ENCODE measurements at regions not wholly inside any gene's neighbourhood (a gene's known extent, or its start where the extent isn't known, plus 50 kb on each side); places are given as distances from the start of the nearest gene placed in this dataset.

DNA sequence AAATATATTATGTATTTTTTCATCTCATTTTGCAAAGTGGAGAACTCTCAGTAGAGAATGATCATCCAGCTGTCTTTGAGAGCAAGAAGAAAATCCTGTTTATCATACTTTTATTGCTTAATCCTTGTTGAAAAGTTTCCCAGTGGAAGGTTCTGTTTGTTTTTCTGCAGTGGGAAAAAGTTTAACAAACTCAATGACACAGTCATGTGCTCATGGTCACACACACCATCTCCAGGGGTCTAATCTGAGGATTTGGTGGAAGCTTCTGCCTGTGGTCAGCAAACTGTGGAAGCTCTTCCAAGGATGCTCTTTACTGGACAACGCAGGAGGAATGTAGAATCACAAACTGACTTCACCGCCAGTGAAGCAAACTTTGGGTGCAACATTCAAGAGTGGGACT lies 1003.9 kb downstream of the SORCS3 start:
- Histone ChIP-seq H3K4me1 (ENCODE audit: control insufficient read depth, insufficient read depth, low read length, unreplicated experiment) (no peaks in the 10 kb centered on the region), H3K27ac (ENCODE audit: low read depth, low read length) (no peak overlapping the region), H2AFZ (ENCODE audit: low read length, unreplicated experiment) (no peak overlapping the region), H3K27me3 (ENCODE audit: insufficient read depth, low read length) (no peaks in the 10 kb centered on the region), H3K4me3 (ENCODE audit: low read depth, low read length) (no peak overlapping the region), H3K36me3 (ENCODE audit: insufficient read depth, low read length) (no peaks in the 10 kb centered on the region), H3K79me2 (ENCODE audit: control insufficient read depth, insufficient read depth, low read length, unreplicated experiment) (no peaks in the 10 kb centered on the region)

DNA sequence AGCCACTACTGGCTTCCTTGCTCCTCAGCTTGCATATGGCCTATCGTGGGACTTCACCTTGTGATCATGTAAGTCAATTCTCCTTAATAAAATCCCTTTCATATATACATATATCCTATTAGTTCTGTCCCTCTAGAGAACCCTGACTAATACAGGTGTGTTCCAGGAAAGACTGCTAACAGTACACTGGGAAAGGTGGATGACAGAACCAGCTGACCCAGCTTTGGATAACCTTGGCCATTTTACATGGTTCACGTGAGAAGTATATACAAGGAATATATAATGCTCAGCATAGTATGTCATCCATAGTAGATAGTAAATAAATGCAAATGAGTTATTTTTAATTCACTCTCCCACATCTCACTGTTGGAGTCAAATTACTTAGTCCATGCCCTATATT lies 1003.5 kb downstream of the SORCS3 start:
- Histone ChIP-seq H3K79me2 (ENCODE audit: control insufficient read depth, insufficient read depth, low read length, unreplicated experiment) (no peaks in the 10 kb centered on the region), H3K36me3 (ENCODE audit: insufficient read depth, low read length) (no peaks in the 10 kb centered on the region), H2AFZ (ENCODE audit: low read length, unreplicated experiment) (no peak overlapping the region), H3K27me3 (ENCODE audit: insufficient read depth, low read length) (no peaks in the 10 kb centered on the region), H3K4me3 (ENCODE audit: low read depth, low read length) (no peak overlapping the region), H3K27ac (ENCODE audit: low read depth, low read length) (no peak overlapping the region), H3K4me1 (ENCODE audit: control insufficient read depth, insufficient read depth, low read length, unreplicated experiment) (no peaks in the 10 kb centered on the region)

DNA sequence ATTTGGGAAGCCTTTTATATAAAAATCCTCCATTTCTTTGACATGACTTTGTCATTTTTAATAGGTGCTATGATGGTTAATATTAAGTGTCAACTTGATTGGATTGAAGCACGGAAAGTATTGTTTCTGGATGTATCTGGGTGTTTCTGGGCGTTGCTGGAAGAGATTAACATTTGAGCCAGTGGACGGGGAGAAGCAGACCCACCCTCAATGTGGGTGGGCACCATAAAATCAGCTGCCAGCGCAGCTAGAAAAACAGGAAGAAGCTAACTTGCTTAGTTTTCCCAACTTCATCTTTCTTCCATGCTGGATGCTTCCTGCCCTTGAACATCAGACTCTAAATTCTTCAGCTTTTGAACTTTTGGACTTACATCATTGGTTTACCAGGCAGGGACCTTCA lies 1003.0 kb downstream of the SORCS3 start:
- no peak overlapping the region for H3K4me3 ChIP-seq (ENCODE audit: low read depth, low read length)
- H3K4me1 ChIP-seq (ENCODE audit: control insufficient read depth, insufficient read depth, low read length, unreplicated experiment), result no peaks in the 10 kb centered on the region
- H2AFZ ChIP-seq (ENCODE audit: low read length, unreplicated experiment), result no peak overlapping the region
- no peaks in the 10 kb centered on the region for H3K27me3 ChIP-seq (ENCODE audit: insufficient read depth, low read length)
- H3K36me3 ChIP-seq (ENCODE audit: insufficient read depth, low read length), result no peaks in the 10 kb centered on the region
- H3K27ac ChIP-seq (ENCODE audit: low read depth, low read length), result no peak overlapping the region
- H3K79me2 ChIP-seq (ENCODE audit: control insufficient read depth, insufficient read depth, low read length, unreplicated experiment), result no peaks in the 10 kb centered on the region

DNA sequence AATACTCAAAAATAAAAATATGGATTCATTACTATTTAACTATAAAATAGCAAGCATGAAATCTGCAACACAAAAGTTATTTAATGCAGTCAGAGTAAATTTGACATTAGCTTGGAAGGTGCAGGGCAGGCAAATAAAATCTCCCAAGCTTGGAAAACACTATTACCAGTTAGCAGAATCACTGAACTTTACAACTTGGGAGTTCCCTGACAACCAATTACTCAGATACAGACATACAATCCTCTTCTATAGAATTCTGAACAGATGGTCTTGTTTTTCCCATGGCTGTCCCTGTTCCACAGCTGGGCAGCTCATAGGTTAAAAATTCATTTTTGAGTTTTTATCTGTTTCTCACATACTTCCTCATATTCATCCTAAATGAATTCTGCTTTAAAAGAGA lies 1002.6 kb downstream of the SORCS3 start:
- H3K79me2 ChIP-seq (ENCODE audit: control insufficient read depth, insufficient read depth, low read length, unreplicated experiment), result no peaks in the 10 kb centered on the region
- no peaks in the 10 kb centered on the region for H3K4me1 ChIP-seq (ENCODE audit: control insufficient read depth, insufficient read depth, low read length, unreplicated experiment)
- H3K36me3 ChIP-seq (ENCODE audit: insufficient read depth, low read length), result no peaks in the 10 kb centered on the region
- no peak overlapping the region for H3K27ac ChIP-seq (ENCODE audit: low read depth, low read length)
- H3K4me3 ChIP-seq (ENCODE audit: low read depth, low read length), result no peak overlapping the region
- H3K27me3 ChIP-seq (ENCODE audit: insufficient read depth, low read length), result no peaks in the 10 kb centered on the region
- H2AFZ ChIP-seq (ENCODE audit: low read length, unreplicated experiment), result no peak overlapping the region

DNA sequence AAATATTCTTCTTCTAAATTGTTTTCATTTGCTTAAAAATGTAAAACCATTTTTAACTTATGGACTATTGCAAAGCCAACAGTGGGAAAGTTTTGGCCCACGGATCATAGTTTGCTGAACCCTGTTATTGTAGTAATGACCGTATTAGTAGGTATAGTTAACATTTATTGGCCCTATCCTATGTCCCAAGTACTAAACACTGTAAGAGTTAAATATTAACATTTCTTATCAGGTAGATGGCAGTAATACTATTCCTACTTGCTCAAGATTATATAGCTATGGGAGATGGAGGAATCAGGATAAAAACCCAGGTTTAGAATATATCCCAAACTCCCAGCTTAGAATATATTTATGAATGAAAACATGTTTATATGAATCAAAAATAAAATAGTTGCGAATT lies 993.2 kb downstream of the SORCS3 start:
- H3K36me3 ChIP-seq (ENCODE audit: insufficient read depth, low read length), result no peaks in the 10 kb centered on the region
- no peak overlapping the region for H2AFZ ChIP-seq (ENCODE audit: low read length, unreplicated experiment)
- no peak overlapping the region for H3K27ac ChIP-seq (ENCODE audit: low read depth, low read length)
- no peak overlapping the region for H3K4me3 ChIP-seq (ENCODE audit: low read depth, low read length)
- H3K79me2 ChIP-seq (ENCODE audit: control insufficient read depth, insufficient read depth, low read length, unreplicated experiment), result no peaks in the 10 kb centered on the region
- H3K27me3 ChIP-seq (ENCODE audit: insufficient read depth, low read length), result no peaks in the 10 kb centered on the region
- H3K4me1 ChIP-seq (ENCODE audit: control insufficient read depth, insufficient read depth, low read length, unreplicated experiment), result no peaks in the 10 kb centered on the region

DNA sequence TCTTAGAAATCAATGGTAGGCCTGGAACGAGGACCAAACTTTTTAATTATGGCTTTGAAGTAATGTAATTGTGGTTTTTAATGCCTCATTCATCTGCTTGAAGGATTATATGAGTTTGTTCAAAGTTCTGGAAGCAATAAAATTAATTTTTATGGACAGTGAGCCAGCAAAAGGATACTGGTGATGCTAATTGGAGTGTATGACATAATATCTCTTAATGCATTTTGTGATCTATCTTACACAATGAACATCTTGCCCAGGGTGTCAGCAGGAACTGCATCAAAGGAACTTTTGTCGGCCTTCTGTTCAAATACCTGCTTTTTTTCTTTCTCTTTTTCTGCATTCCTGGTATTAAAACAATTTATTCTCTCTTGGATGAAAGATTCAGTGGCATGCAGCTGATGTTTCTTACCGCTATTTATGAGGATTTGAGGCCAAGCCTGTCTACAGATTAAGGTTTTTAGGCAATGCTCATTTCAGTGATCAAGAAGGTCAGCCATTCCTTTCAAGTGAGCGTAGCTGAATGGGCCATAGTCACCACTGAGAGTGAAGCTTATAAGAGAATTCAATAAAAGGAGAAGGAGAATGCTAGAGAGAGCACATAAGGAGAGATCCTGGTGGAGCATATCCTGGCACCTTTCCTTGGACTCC lies 974.8 kb downstream of the SORCS3 start:
- no peak overlapping the region for H3K4me3 ChIP-seq (ENCODE audit: low read depth, low read length)
- H3K36me3 ChIP-seq (ENCODE audit: insufficient read depth, low read length), result no peaks in the 10 kb centered on the region
- H2AFZ ChIP-seq (ENCODE audit: low read length, unreplicated experiment), result no peak overlapping the region

GRCh38 chr10:105611244-105611798 lies 970.2 kb downstream of the SORCS3 start:
- no peaks in the 10 kb centered on the region for H3K4me1 ChIP-seq (ENCODE audit: control insufficient read depth, insufficient read depth, low read length, unreplicated experiment)
- no peak overlapping the region for H3K27ac ChIP-seq (ENCODE audit: low read depth, low read length)
- no peak overlapping the region for H3K4me3 ChIP-seq (ENCODE audit: low read depth, low read length)
- no peaks in the 10 kb centered on the region for H3K27me3 ChIP-seq (ENCODE audit: insufficient read depth, low read length)
- H3K36me3 ChIP-seq (ENCODE audit: insufficient read depth, low read length), result no peaks in the 10 kb centered on the region
- no peak overlapping the region for H2AFZ ChIP-seq (ENCODE audit: low read length, unreplicated experiment)
- no peaks in the 10 kb centered on the region for H3K79me2 ChIP-seq (ENCODE audit: control insufficient read depth, insufficient read depth, low read length, unreplicated experiment)

More for the DNA sequence above, 974.8 kb downstream of the SORCS3 start:
- H3K27ac ChIP-seq (ENCODE audit: low read depth, low read length), result no peak overlapping the region
- no peaks in the 10 kb centered on the region for H3K79me2 ChIP-seq (ENCODE audit: control insufficient read depth, insufficient read depth, low read length, unreplicated experiment)
- H3K4me1 ChIP-seq (ENCODE audit: control insufficient read depth, insufficient read depth, low read length, unreplicated experiment), result no peaks in the 10 kb centered on the region
- H3K27me3 ChIP-seq (ENCODE audit: insufficient read depth, low read length), result no peaks in the 10 kb centered on the region

GRCh38 chr10:105609451-105609850 lies 968.4 kb downstream of the SORCS3 start:
- Histone ChIP-seq H3K36me3 (ENCODE audit: insufficient read depth, low read length) (no peaks in the 10 kb centered on the region), H3K4me3 (ENCODE audit: low read depth, low read length) (no peak overlapping the region), H3K27ac (ENCODE audit: low read depth, low read length) (no peak overlapping the region), H3K4me1 (ENCODE audit: control insufficient read depth, insufficient read depth, low read length, unreplicated experiment) (no peaks in the 10 kb centered on the region), H2AFZ (ENCODE audit: low read length, unreplicated experiment) (no peak overlapping the region), H3K27me3 (ENCODE audit: insufficient read depth, low read length) (no peaks in the 10 kb centered on the region), H3K79me2 (ENCODE audit: control insufficient read depth, insufficient read depth, low read length, unreplicated experiment) (no peaks in the 10 kb centered on the region)

GRCh38 chr10:105605918-105606317 lies 964.8 kb downstream of the SORCS3 start:
- H3K27me3 ChIP-seq (ENCODE audit: insufficient read depth, low read length), result no peaks in the 10 kb centered on the region
- H3K4me3 ChIP-seq (ENCODE audit: low read depth, low read length), result no peak overlapping the region
- H2AFZ ChIP-seq (ENCODE audit: low read length, unreplicated experiment), result no peak overlapping the region
- no peaks in the 10 kb centered on the region for H3K4me1 ChIP-seq (ENCODE audit: control insufficient read depth, insufficient read depth, low read length, unreplicated experiment)
- H3K36me3 ChIP-seq (ENCODE audit: insufficient read depth, low read length), result no peaks in the 10 kb centered on the region
- no peak overlapping the region for H3K27ac ChIP-seq (ENCODE audit: low read depth, low read length)
- no peaks in the 10 kb centered on the region for H3K79me2 ChIP-seq (ENCODE audit: control insufficient read depth, insufficient read depth, low read length, unreplicated experiment)

GRCh38 chr10:105605104-105605503 lies 964.0 kb downstream of the SORCS3 start:
- Histone ChIP-seq H3K4me3 (ENCODE audit: low read depth, low read length) (no peak overlapping the region), H2AFZ (ENCODE audit: low read length, unreplicated experiment) (no peak overlapping the region), H3K4me1 (ENCODE audit: control insufficient read depth, insufficient read depth, low read length, unreplicated experiment) (no peaks in the 10 kb centered on the region), H3K36me3 (ENCODE audit: insufficient read depth, low read length) (no peaks in the 10 kb centered on the region), H3K79me2 (ENCODE audit: control insufficient read depth, insufficient read depth, low read length, unreplicated experiment) (no peaks in the 10 kb centered on the region), H3K27me3 (ENCODE audit: insufficient read depth, low read length) (no peaks in the 10 kb centered on the region), H3K27ac (ENCODE audit: low read depth, low read length) (no peak overlapping the region)

- H3K4me3 ChIP-seq (ENCODE audit: low read depth, low read length), result no peak overlapping the region
- H3K79me2 ChIP-seq (ENCODE audit: control insufficient read depth, insufficient read depth, low read length, unreplicated experiment), result no peaks in the 10 kb centered on the region
- no peak overlapping the region for H2AFZ ChIP-seq (ENCODE audit: low read length, unreplicated experiment)
- H3K27ac ChIP-seq (ENCODE audit: low read depth, low read length), result no peak overlapping the region
- H3K36me3 ChIP-seq (ENCODE audit: insufficient read depth, low read length), result no peaks in the 10 kb centered on the region
- H3K27me3 ChIP-seq (ENCODE audit: insufficient read depth, low read length), result no peaks in the 10 kb centered on the region
- no peaks in the 10 kb centered on the region for H3K4me1 ChIP-seq (ENCODE audit: control insufficient read depth, insufficient read depth, low read length, unreplicated experiment)
Observed at GRCh38 chr10:105598207-105598606, 957.1 kb downstream of the SORCS3 start.

Data from ACC112 (cell line).